ENCODE measurements at regions not wholly inside any gene's neighbourhood (a gene's known extent, or its start where the extent isn't known, plus 50 kb on each side); places are given as distances from the start of the nearest gene placed in this dataset.

DNA sequence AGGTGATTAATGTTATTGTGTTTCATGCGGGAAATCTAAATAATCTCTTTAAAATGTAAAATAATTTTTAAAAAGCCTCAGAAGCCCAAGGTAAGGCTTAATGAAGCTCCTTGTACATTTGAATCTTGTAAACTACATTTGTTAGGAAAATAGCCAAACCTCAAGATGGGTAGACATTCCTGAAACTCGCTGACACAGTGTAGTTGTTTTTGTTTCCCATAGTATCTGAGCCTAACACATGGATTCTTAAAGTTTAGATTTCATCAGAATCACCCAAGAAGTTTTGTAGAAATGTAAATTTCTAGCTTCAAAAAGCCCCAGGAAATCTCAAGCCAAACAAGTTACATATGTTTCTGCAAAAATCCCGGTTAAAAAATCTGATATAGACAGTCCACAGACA lies 1221.1 kb upstream of the ACVR2A start:
- TF ChIP-seq, protein P1, sequence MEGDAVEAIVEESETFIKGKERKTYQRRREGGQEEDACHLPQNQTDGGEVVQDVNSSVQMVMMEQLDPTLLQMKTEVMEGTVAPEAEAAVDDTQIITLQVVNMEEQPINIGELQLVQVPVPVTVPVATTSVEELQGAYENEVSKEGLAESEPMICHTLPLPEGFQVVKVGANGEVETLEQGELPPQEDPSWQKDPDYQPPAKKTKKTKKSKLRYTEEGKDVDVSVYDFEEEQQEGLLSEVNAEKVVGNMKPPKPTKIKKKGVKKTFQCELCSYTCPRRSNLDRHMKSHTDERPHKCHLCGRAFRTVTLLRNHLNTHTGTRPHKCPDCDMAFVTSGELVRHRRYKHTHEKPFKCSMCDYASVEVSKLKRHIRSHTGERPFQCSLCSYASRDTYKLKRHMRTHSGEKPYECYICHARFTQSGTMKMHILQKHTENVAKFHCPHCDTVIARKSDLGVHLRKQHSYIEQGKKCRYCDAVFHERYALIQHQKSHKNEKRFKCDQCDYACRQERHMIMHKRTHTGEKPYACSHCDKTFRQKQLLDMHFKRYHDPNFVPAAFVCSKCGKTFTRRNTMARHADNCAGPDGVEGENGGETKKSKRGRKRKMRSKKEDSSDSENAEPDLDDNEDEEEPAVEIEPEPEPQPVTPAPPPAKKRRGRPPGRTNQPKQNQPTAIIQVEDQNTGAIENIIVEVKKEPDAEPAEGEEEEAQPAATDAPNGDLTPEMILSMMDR (IDR thresholded peaks at IDR 0.05): no peak
- no peak for TF ChIP-seq EZH2 (IDR thresholded peaks at IDR 0.05; ENCODE audit: borderline replicate concordance, insufficient read depth, low read depth, low read length, poor library complexity, severe bottlenecking)
